D721Med (cell line): ENCODE measurements at regions not wholly inside any gene's neighbourhood (a gene's known extent, or its start where the extent isn't known, plus 50 kb on each side); places are given as distances from the start of the nearest gene placed in this dataset.

Experiments
- DNase-seq: peaks from one replicate; pipeline ENCODE4 v3.0.0; 2011; ENCODE audit warnings: low spot score; ENCODE audit not compliant: insufficient read length
- FAIRE-seq: peaks from 2 replicates; lab custom pipeline; 2011; peaks lifted over from hg19 to GRCh38; lab: Jason Lieb, UNC
- TF ChIP-seq, protein P1 (sequence below): IDR thresholded peaks from 2 replicates; pipeline ENCODE4 v1.5.1; 2012; ENCODE audit warnings: mild to moderate bottlenecking, control low read depth; ENCODE audit not compliant: insufficient read depth; ENCODE audit errors: missing control alignments

DNA sequence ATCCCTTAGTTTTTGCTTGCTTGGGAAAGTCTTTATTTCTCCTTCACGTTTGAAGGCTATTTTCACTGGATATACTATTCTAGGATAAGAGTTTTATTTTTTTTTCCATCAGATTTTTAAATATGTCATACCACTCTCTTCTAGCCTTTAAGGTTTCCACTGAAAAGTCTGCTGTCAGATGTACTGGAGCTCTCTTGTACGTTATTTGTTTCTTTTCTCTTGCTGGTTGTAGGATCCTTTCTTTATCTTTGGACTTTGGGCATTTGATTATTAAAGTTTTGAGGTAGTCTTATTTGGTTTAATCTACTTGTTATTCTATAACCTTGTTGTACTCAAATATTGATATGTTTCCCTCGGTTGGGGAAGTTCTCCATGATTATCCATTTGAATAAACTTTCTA, 848.4 kb upstream of the COX7C start:
- FAIRE-seq, result no peak
- DNase-seq, result no peak
- TF ChIP-seq, protein P1, sequence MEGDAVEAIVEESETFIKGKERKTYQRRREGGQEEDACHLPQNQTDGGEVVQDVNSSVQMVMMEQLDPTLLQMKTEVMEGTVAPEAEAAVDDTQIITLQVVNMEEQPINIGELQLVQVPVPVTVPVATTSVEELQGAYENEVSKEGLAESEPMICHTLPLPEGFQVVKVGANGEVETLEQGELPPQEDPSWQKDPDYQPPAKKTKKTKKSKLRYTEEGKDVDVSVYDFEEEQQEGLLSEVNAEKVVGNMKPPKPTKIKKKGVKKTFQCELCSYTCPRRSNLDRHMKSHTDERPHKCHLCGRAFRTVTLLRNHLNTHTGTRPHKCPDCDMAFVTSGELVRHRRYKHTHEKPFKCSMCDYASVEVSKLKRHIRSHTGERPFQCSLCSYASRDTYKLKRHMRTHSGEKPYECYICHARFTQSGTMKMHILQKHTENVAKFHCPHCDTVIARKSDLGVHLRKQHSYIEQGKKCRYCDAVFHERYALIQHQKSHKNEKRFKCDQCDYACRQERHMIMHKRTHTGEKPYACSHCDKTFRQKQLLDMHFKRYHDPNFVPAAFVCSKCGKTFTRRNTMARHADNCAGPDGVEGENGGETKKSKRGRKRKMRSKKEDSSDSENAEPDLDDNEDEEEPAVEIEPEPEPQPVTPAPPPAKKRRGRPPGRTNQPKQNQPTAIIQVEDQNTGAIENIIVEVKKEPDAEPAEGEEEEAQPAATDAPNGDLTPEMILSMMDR, result no peak

DNA sequence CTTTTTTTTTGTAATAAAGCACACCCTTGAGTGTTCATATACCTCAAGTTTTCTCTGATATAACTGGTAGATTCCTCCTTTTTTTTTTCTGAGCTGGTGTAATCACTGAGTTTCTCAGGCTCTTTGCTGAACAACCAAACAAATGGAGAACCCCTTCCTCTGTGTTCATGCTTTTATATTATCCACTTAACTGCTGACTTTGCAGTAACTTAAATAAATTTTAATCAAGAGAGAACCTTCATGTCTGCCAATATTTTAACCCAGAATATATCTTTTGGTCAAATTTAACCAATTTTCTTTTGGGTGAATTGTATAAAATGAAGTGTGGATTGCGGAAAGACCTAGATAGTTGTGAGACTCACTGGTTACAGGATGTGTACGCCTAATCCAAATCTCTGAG, 833.0 kb upstream of the COX7C start:
- TF ChIP-seq, protein P1, result no peak
- FAIRE-seq (no peak), DNase-seq (no peak)

DNA sequence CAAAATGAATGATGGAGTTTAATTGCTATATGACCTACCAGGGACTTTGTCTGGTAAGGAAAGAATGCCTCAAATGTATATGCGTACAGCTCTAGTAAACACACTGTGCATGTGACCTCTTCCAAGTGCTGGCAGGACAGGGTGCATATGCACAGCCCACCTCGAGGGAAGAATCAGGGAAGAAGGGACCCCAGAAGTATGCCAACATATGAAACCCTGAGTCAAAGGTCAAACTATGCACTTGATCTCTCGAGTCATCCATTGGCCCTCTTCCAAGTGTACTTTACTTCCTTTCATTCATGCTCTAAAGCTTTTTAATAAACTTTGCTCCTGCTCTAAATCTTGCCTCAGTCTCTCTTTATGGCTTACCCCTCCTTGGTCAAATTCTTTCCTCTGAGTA, 804.6 kb upstream of the COX7C start:
- TF ChIP-seq, protein P1, result no peak
- no peak for DNase-seq
- FAIRE-seq, result no peak

DNA sequence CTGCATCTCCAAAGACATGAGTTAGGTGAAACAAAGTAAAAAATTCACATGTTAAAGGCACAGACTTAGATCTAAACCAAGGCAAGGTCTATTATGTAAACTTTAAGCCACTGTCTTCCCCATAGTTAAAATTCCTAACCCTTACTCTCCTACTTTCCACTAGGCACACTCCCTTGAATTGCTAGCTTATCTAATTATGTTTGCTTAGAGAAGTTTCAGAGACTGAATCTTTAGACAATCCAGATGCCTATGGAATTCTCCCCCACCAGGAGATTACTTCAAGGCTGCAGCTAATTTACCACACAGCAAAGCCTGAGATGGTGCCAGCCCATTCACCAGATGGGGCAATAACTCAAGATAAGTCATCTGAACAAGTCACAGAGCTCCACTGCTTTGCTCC, 803.1 kb upstream of the COX7C start:
- no peak for DNase-seq
- TF ChIP-seq, protein P1, result no peak
- no peak for FAIRE-seq

DNA sequence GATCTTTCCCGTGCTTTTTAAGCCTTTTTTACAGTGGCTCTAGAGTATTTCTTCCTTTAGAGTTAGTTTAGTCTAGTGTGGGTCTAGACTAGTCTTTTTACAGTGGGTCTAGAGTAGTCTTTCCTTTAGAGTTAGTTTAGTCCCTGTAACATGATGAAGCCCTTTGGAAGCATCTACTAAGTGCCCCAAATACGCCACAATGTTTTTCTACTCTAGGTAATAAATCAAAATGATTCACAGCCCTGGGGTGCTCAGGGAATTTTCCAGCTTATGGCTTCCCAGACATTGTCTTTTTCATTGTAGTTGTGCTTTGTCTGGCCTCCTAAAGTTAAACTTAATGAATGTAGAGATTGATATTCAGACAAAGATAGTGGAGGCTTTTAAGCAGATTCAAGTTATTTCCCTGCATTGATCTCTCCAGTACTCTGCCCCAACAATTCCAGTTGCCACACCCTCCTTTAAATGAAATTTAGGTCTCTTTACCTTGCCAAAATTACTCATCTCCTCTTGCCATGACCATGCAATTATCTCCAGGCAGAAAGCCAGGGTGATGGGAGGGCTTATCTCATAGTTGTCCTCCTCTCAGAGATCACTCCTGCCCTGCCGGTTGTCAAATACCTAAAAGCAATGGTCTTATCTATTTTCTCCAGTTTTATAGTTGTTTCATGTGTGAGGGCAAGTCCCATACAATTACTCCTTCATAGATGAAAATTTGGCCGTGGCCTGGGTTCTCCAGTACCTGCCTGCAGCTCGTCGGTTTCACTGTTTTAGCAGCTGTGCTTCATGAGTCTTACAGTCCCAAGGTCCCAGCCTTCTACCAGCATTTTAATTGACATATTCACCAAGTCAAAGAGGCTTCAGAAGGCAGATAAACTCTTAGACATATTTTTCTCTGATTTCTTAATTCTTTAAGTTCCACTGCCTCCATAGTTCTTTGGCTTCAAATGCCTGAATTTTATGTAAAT, 794.0 kb upstream of the COX7C start:
- FAIRE-seq (no peak), DNase-seq (no peak)
- TF ChIP-seq, protein P1, result no peak

DNA sequence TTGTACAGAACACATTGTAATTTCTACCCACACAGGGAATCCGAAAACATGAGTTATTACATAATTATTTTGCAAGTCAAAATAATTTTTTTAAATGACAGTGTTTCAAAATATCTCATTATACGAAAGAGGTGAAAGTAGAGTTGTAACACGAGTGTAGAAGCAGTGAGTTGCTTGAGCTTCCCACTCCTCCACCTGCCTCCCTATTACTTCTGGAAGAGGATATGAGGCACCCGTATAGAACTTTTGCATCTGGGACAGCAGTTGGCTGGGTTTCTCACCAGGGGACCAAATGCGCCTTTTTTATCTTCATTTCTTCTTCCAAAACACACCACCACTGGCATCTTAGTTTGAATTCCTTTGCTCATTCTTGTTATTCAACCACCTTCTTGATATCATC, 779.0 kb upstream of the COX7C start:
- TF ChIP-seq, protein P1, result no peak
- no peak for FAIRE-seq
- no peak for DNase-seq

DNA sequence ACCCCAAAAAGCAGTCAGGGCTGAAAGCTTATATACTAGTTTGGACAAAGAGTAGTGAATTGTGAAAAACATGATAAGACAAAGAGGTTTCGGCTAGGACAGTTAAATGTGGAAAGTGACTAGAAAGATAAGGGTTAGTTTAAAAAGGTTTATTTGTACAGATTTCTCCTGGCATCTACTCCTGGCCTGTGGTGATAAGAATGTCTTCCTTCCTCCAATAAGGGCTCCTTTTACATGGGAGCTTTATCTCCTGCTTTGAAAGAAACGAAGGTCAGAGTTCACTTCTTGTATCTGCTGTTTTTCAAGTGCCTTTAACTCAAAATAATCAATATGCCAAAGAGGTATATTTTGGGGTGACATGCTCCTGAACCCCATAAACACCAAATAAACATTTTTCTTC, 776.1 kb upstream of the COX7C start:
- DNase-seq (no peak), FAIRE-seq (no peak)
- TF ChIP-seq, protein P1, result no peak
